HG02678 (cell line): ENCODE measurements at regions not wholly inside any gene's neighbourhood (a gene's known extent, or its start where the extent isn't known, plus 50 kb on each side); places are given as distances from the start of the nearest gene placed in this dataset.
"Not testable (repeated sequence)": the region's sequence is repeated elsewhere in the genome, so short reads cannot be mapped to it uniquely, and the experiment has no call there.

Experiments used
- ATAC-seq: cut with Tn5 transposase; IDR thresholded peaks from one replicate; pipeline ENCODE4 v1.9.1; 2021; ENCODE audit warnings: mild to moderate bottlenecking, moderate library complexity; ENCODE audit not compliant: unreplicated experiment

GRCh38 chr2:41234093-41234492 lies 782.2 kb upstream of the SLC8A1 start:
- ATAC-seq: no peak

GRCh38 chr2:41241325-41242000 lies 789.6 kb upstream of the SLC8A1 start:
- no peak for ATAC-seq

GRCh38 chr2:41242001-41242331 lies 790.1 kb upstream of the SLC8A1 start:
- ATAC-seq: no peak

GRCh38 chr2:41267929-41268659 lies 779.7 kb upstream of the PKDCC start:
- no peak for ATAC-seq

- no peak for ATAC-seq
These were observed 764.6 kb upstream of the PKDCC start for GRCh38 chr2:41283079-41283775.

GRCh38 chr2:41293491-41293890 lies 754.3 kb upstream of the PKDCC start:
- ATAC-seq: no peak

GRCh38 chr2:41294331-41294730 lies 753.5 kb upstream of the PKDCC start:
- ATAC-seq: no peak

- no peak for ATAC-seq
These were observed 734.7 kb upstream of the PKDCC start for GRCh38 chr2:41313082-41313481.

- no peak for ATAC-seq
These were observed 733.2 kb upstream of the PKDCC start for GRCh38 chr2:41314511-41315070.

GRCh38 chr2:41319437-41319836 lies 728.4 kb upstream of the PKDCC start:
- no peak for ATAC-seq

GRCh38 chr2:41320491-41320890 lies 727.3 kb upstream of the PKDCC start:
- no peak for ATAC-seq

- ATAC-seq: no peak
These were observed 726.5 kb upstream of the PKDCC start for GRCh38 chr2:41321351-41321750.

- ATAC-seq: no peak
These were observed 721.0 kb upstream of the PKDCC start for GRCh38 chr2:41326851-41327250.

- no peak for ATAC-seq
These were observed 718.8 kb upstream of the PKDCC start for GRCh38 chr2:41329040-41329439.

GRCh38 chr2:41334159-41334558 lies 713.7 kb upstream of the PKDCC start:
- ATAC-seq: no peak

- not testable (repeated sequence) for ATAC-seq
These were observed 712.2 kb upstream of the PKDCC start for GRCh38 chr2:41335573-41335972.

- ATAC-seq: no peak
These were observed 709.9 kb upstream of the PKDCC start for GRCh38 chr2:41337956-41338355.

- ATAC-seq: no peak
These were observed 703.3 kb upstream of the PKDCC start for GRCh38 chr2:41344529-41344928.

GRCh38 chr2:41353060-41353459 lies 694.8 kb upstream of the PKDCC start:
- no peak for ATAC-seq

- ATAC-seq: no peak
These were observed 692.0 kb upstream of the PKDCC start for GRCh38 chr2:41355794-41356193.

GRCh38 chr2:41364842-41365241 lies 683.0 kb upstream of the PKDCC start:
- no peak for ATAC-seq

- no peak for ATAC-seq
These were observed 671.9 kb upstream of the PKDCC start for GRCh38 chr2:41375901-41376300.
